GM12878 (cell line): ENCODE measurements at regions not wholly inside any gene's neighbourhood (a gene's known extent, or its start where the extent isn't known, plus 50 kb on each side); places are given as distances from the start of the nearest gene placed in this dataset.

Source experiments
- CREM ChIP-seq: IDR thresholded peaks from 2 replicates; pipeline ENCODE4 v1.6.1; 2014; ENCODE audit warnings: antibody characterized with exemption, low read depth
- RAD21 ChIP-seq: IDR thresholded peaks from 2 replicates; pipeline ENCODE4 v1.6.1; 2011; ENCODE audit warnings: mild to moderate bottlenecking, low read depth, low read length, moderate library complexity; ENCODE audit not compliant: insufficient read depth
- SMARCA5 ChIP-seq: fragments of 450-650 bp; IDR thresholded peaks from 2 replicates; pipeline ENCODE4 v1.6.1; 2017; ENCODE audit warnings: mild to moderate bottlenecking
- TF ChIP-seq, protein P1 (sequence below): IDR thresholded peaks from 2 replicates; pipeline ENCODE4 v1.6.1; 2011; ENCODE audit warnings: low read depth, low read length, improper control_type of control experiment, borderline replicate concordance
- TF ChIP-seq, protein P2 (sequence below), 3 experiments: IDR thresholded peaks in 2 of 3; conservative IDR thresholded peaks in 1 of 3; 2 replicates each; pipeline ENCODE4 v1.5.1; 2011; ENCODE audit warnings: low read depth in 3 of 3, low read length in 3 of 3, mild to moderate bottlenecking in 3 of 3, control low read depth in 2 of 3, moderate library complexity in 2 of 3, inconsistent platforms in 1 of 3, mixed read lengths in 1 of 3; ENCODE audit not compliant: control insufficient read depth in 2 of 3, insufficient read depth in 1 of 3; ENCODE audit errors: extremely low read depth in 1 of 3

DNA sequence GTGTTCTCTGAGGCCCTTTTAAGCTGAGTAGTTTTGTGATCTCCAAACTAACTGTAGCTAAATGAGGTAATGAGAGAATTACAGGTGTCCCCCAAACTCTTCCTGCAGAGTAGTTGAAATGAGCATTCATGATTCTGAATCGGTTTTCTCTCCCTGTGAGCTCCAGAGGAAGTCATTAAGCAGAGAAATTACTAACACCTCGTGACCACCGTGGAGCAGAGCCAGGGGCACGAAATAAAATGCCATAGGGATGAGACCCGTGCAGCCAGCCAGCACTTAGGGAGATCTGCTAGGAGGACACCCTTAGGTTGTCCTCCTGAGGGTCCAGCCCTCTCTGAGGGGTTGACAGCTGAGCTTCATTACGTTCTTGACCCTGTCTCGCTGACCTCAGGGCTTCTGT lies 79.5 kb downstream of the SLC25A47 start:
- TF ChIP-seq SMARCA5 (no peak), RAD21 (no peak), CREM (no peak)
- TF ChIP-seq, protein P1, sequence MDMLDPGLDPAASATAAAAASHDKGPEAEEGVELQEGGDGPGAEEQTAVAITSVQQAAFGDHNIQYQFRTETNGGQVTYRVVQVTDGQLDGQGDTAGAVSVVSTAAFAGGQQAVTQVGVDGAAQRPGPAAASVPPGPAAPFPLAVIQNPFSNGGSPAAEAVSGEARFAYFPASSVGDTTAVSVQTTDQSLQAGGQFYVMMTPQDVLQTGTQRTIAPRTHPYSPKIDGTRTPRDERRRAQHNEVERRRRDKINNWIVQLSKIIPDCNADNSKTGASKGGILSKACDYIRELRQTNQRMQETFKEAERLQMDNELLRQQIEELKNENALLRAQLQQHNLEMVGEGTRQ: no peak
- TF ChIP-seq, protein P2, sequence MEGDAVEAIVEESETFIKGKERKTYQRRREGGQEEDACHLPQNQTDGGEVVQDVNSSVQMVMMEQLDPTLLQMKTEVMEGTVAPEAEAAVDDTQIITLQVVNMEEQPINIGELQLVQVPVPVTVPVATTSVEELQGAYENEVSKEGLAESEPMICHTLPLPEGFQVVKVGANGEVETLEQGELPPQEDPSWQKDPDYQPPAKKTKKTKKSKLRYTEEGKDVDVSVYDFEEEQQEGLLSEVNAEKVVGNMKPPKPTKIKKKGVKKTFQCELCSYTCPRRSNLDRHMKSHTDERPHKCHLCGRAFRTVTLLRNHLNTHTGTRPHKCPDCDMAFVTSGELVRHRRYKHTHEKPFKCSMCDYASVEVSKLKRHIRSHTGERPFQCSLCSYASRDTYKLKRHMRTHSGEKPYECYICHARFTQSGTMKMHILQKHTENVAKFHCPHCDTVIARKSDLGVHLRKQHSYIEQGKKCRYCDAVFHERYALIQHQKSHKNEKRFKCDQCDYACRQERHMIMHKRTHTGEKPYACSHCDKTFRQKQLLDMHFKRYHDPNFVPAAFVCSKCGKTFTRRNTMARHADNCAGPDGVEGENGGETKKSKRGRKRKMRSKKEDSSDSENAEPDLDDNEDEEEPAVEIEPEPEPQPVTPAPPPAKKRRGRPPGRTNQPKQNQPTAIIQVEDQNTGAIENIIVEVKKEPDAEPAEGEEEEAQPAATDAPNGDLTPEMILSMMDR (IDR thresholded peaks at IDR 0.05 in 2 of 3, conservative IDR thresholded peaks at IDR 0.05 in 1 of 3; ENCODE audit: control insufficient read depth in 2 of 3, extremely low read depth in 1 of 3, insufficient read depth in 1 of 3, low read depth in 3 of 3, low read length in 3 of 3): no peak
